Nephron (organoid): ENCODE measurements at regions not wholly inside any gene's neighbourhood (a gene's known extent, or its start where the extent isn't known, plus 50 kb on each side); places are given as distances from the start of the nearest gene placed in this dataset.

ENCODE experiments used
- H3K27ac Mint-ChIP-seq, 3 experiments: 2 replicates each; pipeline ENCODE4 v1.8.0; 2020; ENCODE audit warnings: mixed read lengths in 3 of 3, mild to moderate bottlenecking in 2 of 3, moderate library complexity in 1 of 3
- H3K27me3 Mint-ChIP-seq: 2 replicates; pipeline ENCODE4 v1.8.0; 2021; ENCODE audit warnings: low read depth, mild to moderate bottlenecking, moderate library complexity, mixed read lengths
- H3K36me3 Mint-ChIP-seq: 2 replicates; pipeline ENCODE4 v1.8.0; 2020; ENCODE audit warnings: low read depth, mixed read lengths
- H3K4me1 Mint-ChIP-seq: 2 replicates; pipeline ENCODE4 v1.8.0; 2020; ENCODE audit warnings: mixed read lengths
- H3K4me3 Mint-ChIP-seq, 3 experiments: 2 replicates each; pipeline ENCODE4 v1.8.0; 2020; ENCODE audit warnings: mild to moderate bottlenecking in 3 of 3, mixed read lengths in 3 of 3, moderate library complexity in 2 of 3
- H3K9me3 Mint-ChIP-seq: 2 replicates; pipeline ENCODE4 v1.8.0; 2020; ENCODE audit warnings: mixed read lengths
- TF ChIP-seq, protein P1 (sequence below), 3 experiments: fragments of 200-600 bp; sonication (generic); IDR thresholded peaks; one replicate each; pipeline ENCODE4 v1.5.0; 2021; ENCODE audit warnings: antibody characterized with exemption in 3 of 3; ENCODE audit not compliant: unreplicated experiment in 3 of 3

DNA sequence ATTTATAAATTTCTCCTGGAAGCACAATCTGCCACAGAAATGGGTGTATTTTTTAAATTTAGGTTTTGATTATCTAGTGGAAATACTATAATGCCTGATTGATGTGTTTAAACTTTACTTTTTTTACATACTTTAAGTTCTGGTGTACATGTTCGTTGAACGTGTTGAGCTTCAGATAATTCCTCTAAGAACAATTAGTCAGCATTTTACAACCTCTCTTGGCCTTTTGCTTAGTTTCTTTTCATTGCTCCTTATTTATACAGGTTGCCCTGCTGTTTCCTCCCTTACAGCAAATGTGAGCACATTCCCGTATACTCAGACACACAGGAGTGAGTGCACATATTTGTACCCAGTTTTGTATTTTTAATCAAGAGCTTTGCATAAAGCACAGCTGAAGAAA lies 1038.9 kb downstream of the BRINP3 start:
- Mint-ChIP-seq H3K27ac (peak overlapping the region in 2 of 3 experiments; percentile 75 to 88), H3K4me3 (no peak overlapping the region), H3K27me3 (no peaks in the 10 kb centered on the region), H3K9me3 (no peaks in the 10 kb centered on the region), H3K4me1 (no peaks in the 10 kb centered on the region), H3K36me3 (no peaks in the 10 kb centered on the region)
- TF ChIP-seq, protein P1, sequence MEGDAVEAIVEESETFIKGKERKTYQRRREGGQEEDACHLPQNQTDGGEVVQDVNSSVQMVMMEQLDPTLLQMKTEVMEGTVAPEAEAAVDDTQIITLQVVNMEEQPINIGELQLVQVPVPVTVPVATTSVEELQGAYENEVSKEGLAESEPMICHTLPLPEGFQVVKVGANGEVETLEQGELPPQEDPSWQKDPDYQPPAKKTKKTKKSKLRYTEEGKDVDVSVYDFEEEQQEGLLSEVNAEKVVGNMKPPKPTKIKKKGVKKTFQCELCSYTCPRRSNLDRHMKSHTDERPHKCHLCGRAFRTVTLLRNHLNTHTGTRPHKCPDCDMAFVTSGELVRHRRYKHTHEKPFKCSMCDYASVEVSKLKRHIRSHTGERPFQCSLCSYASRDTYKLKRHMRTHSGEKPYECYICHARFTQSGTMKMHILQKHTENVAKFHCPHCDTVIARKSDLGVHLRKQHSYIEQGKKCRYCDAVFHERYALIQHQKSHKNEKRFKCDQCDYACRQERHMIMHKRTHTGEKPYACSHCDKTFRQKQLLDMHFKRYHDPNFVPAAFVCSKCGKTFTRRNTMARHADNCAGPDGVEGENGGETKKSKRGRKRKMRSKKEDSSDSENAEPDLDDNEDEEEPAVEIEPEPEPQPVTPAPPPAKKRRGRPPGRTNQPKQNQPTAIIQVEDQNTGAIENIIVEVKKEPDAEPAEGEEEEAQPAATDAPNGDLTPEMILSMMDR (IDR thresholded peaks at IDR 0.05; ENCODE audit: unreplicated experiment in 3 of 3), result no peak

DNA sequence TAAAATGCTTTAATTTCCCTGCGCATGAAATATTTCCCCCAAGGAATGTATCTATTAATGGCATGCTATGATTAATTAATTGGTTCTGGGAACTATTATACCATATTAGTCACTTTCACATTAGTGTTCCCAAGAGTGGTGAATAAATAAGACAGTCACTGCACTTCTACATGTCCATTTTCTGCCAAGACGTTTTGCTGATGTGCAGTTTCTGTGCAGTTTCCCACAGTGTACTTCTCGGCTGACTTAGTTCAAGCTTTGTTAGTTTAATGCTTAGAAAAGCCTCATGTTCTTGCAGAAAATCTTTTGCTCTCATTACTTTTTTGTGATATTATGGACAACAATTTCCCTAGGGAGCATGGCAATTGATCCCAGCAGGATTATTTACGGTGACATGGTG lies 1014.5 kb downstream of the BRINP3 start:
- Mint-ChIP-seq H3K36me3 (no peaks in the 10 kb centered on the region), H3K4me3 (no peak overlapping the region), H3K27me3 (no peaks in the 10 kb centered on the region), H3K9me3 (no peaks in the 10 kb centered on the region), H3K27ac (peak overlapping the region; percentile 42 to 81 (median 67)), H3K4me1 (peaks cover 15% of the 10 kb centered on the region)
- TF ChIP-seq, protein P1 (IDR thresholded peaks at IDR 0.05; ENCODE audit: unreplicated experiment in 3 of 3), result no peak

- no peaks in the 10 kb centered on the region for H3K36me3 Mint-ChIP-seq
- H3K27ac Mint-ChIP-seq, result no peak overlapping the region
- H3K4me1 Mint-ChIP-seq, result no peaks in the 10 kb centered on the region
- TF ChIP-seq, protein P1 (IDR thresholded peaks at IDR 0.05; ENCODE audit: unreplicated experiment in 3 of 3), result no peak
- H3K27me3 Mint-ChIP-seq, result no peaks in the 10 kb centered on the region
- H3K4me3 Mint-ChIP-seq, result no peak overlapping the region
- H3K9me3 Mint-ChIP-seq, result no peaks in the 10 kb centered on the region
Measured at GRCh38 chr1:189496768-189497167, 980.9 kb downstream of the BRINP3 start.

GRCh38 chr1:189499736-189500135 lies 977.9 kb downstream of the BRINP3 start:
- Mint-ChIP-seq H3K4me1 (no peaks in the 10 kb centered on the region), H3K27ac (no peak overlapping the region), H3K4me3 (no peak overlapping the region), H3K36me3 (no peaks in the 10 kb centered on the region), H3K9me3 (peaks cover 3% of the 10 kb centered on the region), H3K27me3 (no peaks in the 10 kb centered on the region)
- TF ChIP-seq, protein P1 (IDR thresholded peaks at IDR 0.05; ENCODE audit: unreplicated experiment in 3 of 3), result no peak

DNA sequence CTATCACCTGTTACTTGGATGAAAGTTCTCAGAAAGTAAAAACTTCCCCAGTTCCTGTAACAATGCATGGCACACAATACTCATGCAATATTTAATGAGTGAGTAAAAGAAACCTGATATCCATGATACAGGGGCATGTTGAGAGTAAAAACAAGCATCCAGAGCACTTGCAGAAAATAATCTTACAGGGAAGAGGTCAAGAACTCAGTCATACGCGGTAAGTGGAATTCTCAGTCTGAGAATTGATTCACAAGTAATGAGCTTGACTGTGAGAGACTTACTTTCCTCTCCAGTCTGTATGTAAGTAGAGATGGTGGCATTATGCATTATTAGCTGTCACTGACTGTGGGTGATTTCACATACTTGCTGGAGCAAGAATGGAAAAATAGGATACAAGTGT lies 976.9 kb downstream of the BRINP3 start:
- TF ChIP-seq, protein P1 (IDR thresholded peaks at IDR 0.05; ENCODE audit: unreplicated experiment in 3 of 3), result no peak
- no peak overlapping the region for H3K27ac Mint-ChIP-seq
- no peaks in the 10 kb centered on the region for H3K4me1 Mint-ChIP-seq
- no peaks in the 10 kb centered on the region for H3K36me3 Mint-ChIP-seq
- no peak overlapping the region for H3K4me3 Mint-ChIP-seq
- H3K27me3 Mint-ChIP-seq, result no peaks in the 10 kb centered on the region
- peaks cover 5% of the 10 kb centered on the region for H3K9me3 Mint-ChIP-seq

- H3K9me3 Mint-ChIP-seq, result peaks cover 16% of the 10 kb centered on the region
- no peaks in the 10 kb centered on the region for H3K36me3 Mint-ChIP-seq
- H3K4me1 Mint-ChIP-seq, result no peaks in the 10 kb centered on the region
- no peaks in the 10 kb centered on the region for H3K27me3 Mint-ChIP-seq
- H3K4me3 Mint-ChIP-seq, result no peak overlapping the region
- H3K27ac Mint-ChIP-seq, result no peak overlapping the region
- TF ChIP-seq, protein P1 (IDR thresholded peaks at IDR 0.05; ENCODE audit: unreplicated experiment in 3 of 3), result no peak
Measured at GRCh38 chr1:189510827-189511226, 966.8 kb downstream of the BRINP3 start.
